Activated CD8-positive, alpha-beta T cell treated with anti-CD3 and anti-CD28 coated beads, Interleukin-2, amount 10 ng/mL, durations not matched to agents 7 days and 5 days (primary cell): ENCODE measurements at regions not wholly inside any gene's neighbourhood (a gene's known extent, or its start where the extent isn't known, plus 50 kb on each side); places are given as distances from the start of the nearest gene placed in this dataset.
"Not testable (repeated sequence)": the region's sequence is repeated elsewhere in the genome, so short reads cannot be mapped to it uniquely, and the experiment has no call there.

Experiments used
- ATAC-seq: fragments of 150-1000 bp; cut with Tn5 transposase; one replicate; pipeline ENCODE4 v1.10.0; 2021; ENCODE audit warnings: moderate library complexity
- CTCF ChIA-PET: fragments of 350-600 bp; sonication (Branson Sonifier 250); formaldehyde crosslinking; loops from one replicate; lab custom pipeline; 2021; ENCODE audit warnings: antibody characterized with exemption; lab: Charles Lee
- POLR2A ChIA-PET: fragments of 350-600 bp; sonication (Branson Sonifier 250); formaldehyde crosslinking; loops from one replicate; lab custom pipeline; 2021; ENCODE audit warnings: antibody characterized with exemption; lab: Charles Lee
- DNase-seq: peaks from one replicate; pipeline ENCODE4 v3.0.0-alpha.2; 2020
- H3K27ac Mint-ChIP-seq: one replicate; pipeline ENCODE4 v1.8.0; 2021; ENCODE audit warnings: mild to moderate bottlenecking, mixed read lengths
- H3K27me3 Mint-ChIP-seq: one replicate; pipeline ENCODE4 v1.8.0; 2021; ENCODE audit warnings: low read depth, mixed read lengths
- H3K36me3 Mint-ChIP-seq: one replicate; pipeline ENCODE4 v1.8.0; 2021; ENCODE audit warnings: low read depth, mixed read lengths
- H3K4me1 Mint-ChIP-seq: one replicate; pipeline ENCODE4 v1.8.0; 2021; ENCODE audit warnings: low read depth, mixed read lengths
- H3K4me3 Mint-ChIP-seq: one replicate; pipeline ENCODE4 v1.8.0; 2021; ENCODE audit warnings: mild to moderate bottlenecking, mixed read lengths
- H3K9me3 Mint-ChIP-seq: one replicate; pipeline ENCODE4 v1.8.0; 2022; ENCODE audit warnings: mixed read lengths; ENCODE audit not compliant: insufficient read depth

GRCh38 chr10:91745090-91745831 lies 53.0 kb upstream of the TNKS2 start:
- H3K4me3 Mint-ChIP-seq = no peak overlapping the region
- no peak for ATAC-seq

GRCh38 chr10:91743465-91743864 lies 54.8 kb upstream of the TNKS2 start:
- Mint-ChIP-seq H3K4me1 (no peaks in the 10 kb centered on the region), H3K36me3 (no peaks in the 10 kb centered on the region), H3K27ac (no peak overlapping the region), H3K4me3 (no peak overlapping the region), H3K27me3 (peaks cover 37% of the 10 kb centered on the region), H3K9me3 (no peaks in the 10 kb centered on the region)
- POLR2A ChIA-PET = no interaction called here
- ATAC-seq (no peak), DNase-seq (no peak)
- CTCF ChIA-PET = interaction anchor here (1.3 kb wide), 1 partner anchor 169 kb away, joined by 3 read pairs; no protein-coding TSS in a partner anchor

More at GRCh38 chr10:91745090-91745831, 53.0 kb upstream of the TNKS2 start:
- Mint-ChIP-seq H3K36me3 (no peaks in the 10 kb centered on the region), H3K4me1 (no peaks in the 10 kb centered on the region), H3K27me3 (peaks cover 25% of the 10 kb centered on the region), H3K27ac (no peak overlapping the region), H3K9me3 (no peaks in the 10 kb centered on the region)
- CTCF ChIA-PET = no interaction called here
- no peak for DNase-seq
- POLR2A ChIA-PET = no interaction called here

GRCh38 chr10:91742229-91742628 lies 56.0 kb upstream of the TNKS2 start:
- Mint-ChIP-seq H3K27ac (no peak overlapping the region), H3K4me3 (no peak overlapping the region), H3K36me3 (no peaks in the 10 kb centered on the region), H3K9me3 (no peaks in the 10 kb centered on the region), H3K27me3 (peaks cover 48% of the 10 kb centered on the region), H3K4me1 (no peaks in the 10 kb centered on the region)
- ATAC-seq (no peak), DNase-seq (no peak)
- CTCF ChIA-PET = interaction anchor here (0.6 to 1.3 kb wide), 2 partner anchors 61 to 444 kb away, joined by 3 read pairs; no protein-coding TSS in a partner anchor
- POLR2A ChIA-PET = no interaction called here

GRCh38 chr10:91741356-91741755 lies 56.9 kb upstream of the TNKS2 start:
- H3K4me1 Mint-ChIP-seq = no peaks in the 10 kb centered on the region
- H3K4me3 Mint-ChIP-seq = no peak overlapping the region
- no peaks in the 10 kb centered on the region for H3K36me3 Mint-ChIP-seq
- CTCF ChIA-PET = no interaction called here
- POLR2A ChIA-PET = no interaction called here
- DNase-seq (no peak), ATAC-seq (no peak)
- H3K27me3 Mint-ChIP-seq = peaks cover 55% of the 10 kb centered on the region
- H3K9me3 Mint-ChIP-seq = no peaks in the 10 kb centered on the region
- H3K27ac Mint-ChIP-seq = no peak overlapping the region

- peaks cover 54% of the 10 kb centered on the region for H3K27me3 Mint-ChIP-seq
- H3K4me3 Mint-ChIP-seq = no peak overlapping the region
- DNase-seq (no peak), ATAC-seq (no peak)
- no peaks in the 10 kb centered on the region for H3K36me3 Mint-ChIP-seq
- H3K4me1 Mint-ChIP-seq = no peaks in the 10 kb centered on the region
- H3K27ac Mint-ChIP-seq = no peak overlapping the region
- H3K9me3 Mint-ChIP-seq = no peaks in the 10 kb centered on the region
- CTCF ChIA-PET = no interaction called here
- POLR2A ChIA-PET = no interaction called here
These were observed 57.8 kb upstream of the TNKS2 start for GRCh38 chr10:91740353-91740924.

GRCh38 chr10:91732265-91732664 lies 66.0 kb upstream of the TNKS2 start:
- POLR2A ChIA-PET, H3K4me1 Mint-ChIP-seq: not testable (repeated sequence)

GRCh38 chr10:91729339-91729738 lies 68.9 kb upstream of the TNKS2 start:
- H3K36me3 Mint-ChIP-seq, CTCF ChIA-PET, H3K9me3 Mint-ChIP-seq, DNase-seq, H3K27ac Mint-ChIP-seq, ATAC-seq, H3K4me1 Mint-ChIP-seq, H3K4me3 Mint-ChIP-seq, POLR2A ChIA-PET: not testable (repeated sequence)
- peaks cover 17% of the 10 kb centered on the region for H3K27me3 Mint-ChIP-seq

More at GRCh38 chr10:91732265-91732664, 66.0 kb upstream of the TNKS2 start:
- H3K36me3 Mint-ChIP-seq, ATAC-seq, H3K27ac Mint-ChIP-seq, CTCF ChIA-PET, H3K4me3 Mint-ChIP-seq, DNase-seq, H3K9me3 Mint-ChIP-seq: not testable (repeated sequence)
- H3K27me3 Mint-ChIP-seq = peaks cover 35% of the 10 kb centered on the region

- no peaks in the 10 kb centered on the region for H3K9me3 Mint-ChIP-seq
- DNase-seq (no peak), ATAC-seq (no peak)
- peaks cover 5% of the 10 kb centered on the region for H3K27me3 Mint-ChIP-seq
- ChIA-PET POLR2A (no interaction called here), CTCF (no interaction called here)
- H3K4me3 Mint-ChIP-seq = no peak overlapping the region
- H3K27ac Mint-ChIP-seq = no peak overlapping the region
- H3K36me3 Mint-ChIP-seq = no peaks in the 10 kb centered on the region
- no peaks in the 10 kb centered on the region for H3K4me1 Mint-ChIP-seq
These were observed 71.9 kb upstream of the TNKS2 start for GRCh38 chr10:91726355-91726754.

- ChIA-PET POLR2A (no interaction called here), CTCF (no interaction called here)
- H3K4me3 Mint-ChIP-seq = no peak overlapping the region
- H3K27me3 Mint-ChIP-seq = peaks cover 12% of the 10 kb centered on the region
- ATAC-seq (no peak), DNase-seq (no peak)
- H3K9me3 Mint-ChIP-seq = no peaks in the 10 kb centered on the region
- no peak overlapping the region for H3K27ac Mint-ChIP-seq
- H3K36me3 Mint-ChIP-seq = no peaks in the 10 kb centered on the region
- H3K4me1 Mint-ChIP-seq = no peaks in the 10 kb centered on the region
These were observed 73.3 kb upstream of the TNKS2 start for GRCh38 chr10:91724933-91725332.

- DNase-seq (no peak), ATAC-seq (no peak)
- no peaks in the 10 kb centered on the region for H3K9me3 Mint-ChIP-seq
- POLR2A ChIA-PET = no interaction called here
- H3K4me3 Mint-ChIP-seq = no peak overlapping the region
- H3K27me3 Mint-ChIP-seq = peaks cover 19% of the 10 kb centered on the region
- H3K36me3 Mint-ChIP-seq = no peaks in the 10 kb centered on the region
- no peak overlapping the region for H3K27ac Mint-ChIP-seq
- H3K4me1 Mint-ChIP-seq = no peaks in the 10 kb centered on the region
- CTCF ChIA-PET = no interaction called here
These were observed 80.7 kb upstream of the PPP1R3C start for GRCh38 chr10:91713461-91714072.

- H3K4me1 Mint-ChIP-seq = no peaks in the 10 kb centered on the region
- POLR2A ChIA-PET = no interaction called here
- no peak for DNase-seq
- ATAC-seq = no peak
- peaks cover 19% of the 10 kb centered on the region for H3K27me3 Mint-ChIP-seq
- H3K4me3 Mint-ChIP-seq = no peak overlapping the region
- no peaks in the 10 kb centered on the region for H3K36me3 Mint-ChIP-seq
- no peaks in the 10 kb centered on the region for H3K9me3 Mint-ChIP-seq
- no peak overlapping the region for H3K27ac Mint-ChIP-seq
- CTCF ChIA-PET = no interaction called here
These were observed 79.2 kb upstream of the PPP1R3C start for GRCh38 chr10:91711885-91712680.

GRCh38 chr10:91709394-91709798 lies 76.5 kb upstream of the PPP1R3C start:
- Mint-ChIP-seq H3K27me3 (peaks cover 21% of the 10 kb centered on the region), H3K36me3 (no peaks in the 10 kb centered on the region), H3K4me3 (no peak overlapping the region)

More at GRCh38 chr10:91709394-91709798, 76.5 kb upstream of the PPP1R3C start:
- ChIA-PET CTCF (no interaction called here), POLR2A (no interaction called here)
- no peak for DNase-seq
- Mint-ChIP-seq H3K27ac (no peak overlapping the region), H3K4me1 (no peaks in the 10 kb centered on the region), H3K9me3 (no peaks in the 10 kb centered on the region)
- ATAC-seq = no peak
